GM21529 (cell line): ENCODE measurements at regions not wholly inside any gene's neighbourhood (a gene's known extent, or its start where the extent isn't known, plus 50 kb on each side); places are given as distances from the start of the nearest gene placed in this dataset.

ENCODE experiments used
- ATAC-seq: cut with Tn5 transposase; IDR thresholded peaks from one replicate; pipeline ENCODE4 v1.9.1; 2021; ENCODE audit not compliant: unreplicated experiment

DNA sequence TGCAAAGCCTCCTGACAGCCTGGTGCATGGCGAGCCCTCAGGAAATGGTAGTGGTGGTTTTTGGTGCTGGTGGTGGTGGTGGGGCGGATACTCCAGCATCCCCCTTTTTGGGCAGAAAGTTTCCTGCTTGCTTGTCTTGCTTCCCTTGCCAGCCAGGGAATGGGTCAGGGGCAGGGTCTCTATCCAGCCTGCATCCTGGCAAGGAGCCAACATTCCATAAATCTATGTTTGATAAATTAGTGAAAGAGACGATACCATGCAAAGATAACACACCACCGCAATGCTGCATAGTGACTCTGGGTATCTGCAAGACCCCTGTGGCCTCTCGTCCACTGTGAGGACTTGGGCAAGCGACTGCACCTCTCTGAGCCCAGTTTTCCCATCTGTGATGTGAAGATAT, 246.2 kb downstream of the LRFN2 start:
- ATAC-seq: no peak

DNA sequence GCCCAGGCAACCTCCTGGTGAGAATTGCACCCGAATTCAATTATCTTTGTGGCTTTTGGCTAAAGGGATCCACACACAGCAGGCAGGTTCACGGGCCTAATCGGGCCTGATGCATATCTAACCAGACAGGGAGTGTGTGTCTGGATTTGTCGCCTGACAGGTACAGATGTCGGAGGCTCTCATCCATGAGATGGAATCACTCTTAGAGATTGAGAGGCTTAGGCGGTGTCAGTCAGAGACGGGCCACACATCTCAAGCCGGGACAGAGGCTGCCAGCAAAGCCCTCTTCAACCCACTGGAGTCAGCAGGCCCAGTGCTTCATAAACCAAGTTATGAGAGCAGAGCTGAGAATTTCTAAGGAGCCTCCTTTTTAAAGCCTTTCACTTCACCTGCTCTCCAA, 247.0 kb downstream of the LRFN2 start:
- ATAC-seq: no peak

DNA sequence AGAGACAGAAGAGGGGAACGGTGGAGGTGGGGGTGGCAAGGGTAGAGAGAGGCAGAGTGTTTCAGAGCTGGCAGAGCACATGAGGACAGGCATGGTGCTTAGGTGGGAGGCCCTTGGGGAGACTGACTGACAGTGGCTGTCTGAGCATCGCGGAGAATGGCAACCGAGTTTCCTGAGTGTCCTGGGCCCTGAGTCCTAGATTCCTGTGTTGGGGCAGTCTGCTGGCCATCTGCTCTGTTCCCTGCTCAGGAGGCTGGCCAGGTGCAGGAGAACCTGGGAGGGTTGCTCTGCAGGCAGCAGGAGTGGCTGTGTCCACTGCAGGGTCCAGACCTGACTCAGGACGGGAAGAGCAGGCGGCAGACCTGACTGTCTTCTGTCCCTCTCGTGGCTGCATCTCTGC, 248.9 kb downstream of the LRFN2 start:
- ATAC-seq: no peak

DNA sequence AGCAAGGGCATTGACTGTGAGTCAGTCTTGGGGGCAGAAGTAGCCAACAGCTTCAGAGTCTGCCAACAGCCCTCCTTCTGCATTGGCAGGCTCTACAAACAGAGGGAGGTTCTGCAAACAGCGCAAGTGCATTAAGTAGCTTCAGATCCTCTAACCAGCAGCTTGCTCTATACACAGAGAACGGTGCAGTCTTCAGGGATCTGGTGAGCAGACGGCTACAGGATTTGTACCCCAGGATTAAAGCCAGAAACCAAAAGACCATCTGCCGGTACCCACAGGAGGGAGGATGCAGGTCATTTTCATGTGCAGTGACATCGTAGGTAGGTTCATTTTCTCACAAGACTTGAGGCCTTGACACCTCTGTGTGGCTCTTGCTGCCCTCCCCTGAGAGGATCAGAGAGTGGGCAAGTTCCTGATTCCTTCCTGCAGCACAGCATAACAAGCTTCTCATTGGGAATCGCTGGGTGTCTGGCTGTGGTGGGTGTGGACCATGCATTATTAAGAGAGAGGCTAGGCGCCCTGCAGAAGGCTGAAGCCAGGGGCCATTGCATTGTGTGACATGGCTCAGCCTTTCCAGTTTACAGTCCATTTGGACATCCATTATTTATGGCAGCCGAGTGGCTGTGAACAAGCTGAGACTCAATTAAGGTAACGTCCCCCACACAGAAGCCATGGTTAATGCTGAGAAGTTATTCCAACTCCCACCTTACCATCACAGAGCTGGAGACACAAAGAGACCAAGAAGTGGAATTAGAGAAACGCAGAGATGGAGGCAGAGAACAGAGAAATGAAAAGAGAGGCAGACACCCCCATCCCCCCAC, 250.0 kb downstream of the LRFN2 start:
- no peak for ATAC-seq

DNA sequence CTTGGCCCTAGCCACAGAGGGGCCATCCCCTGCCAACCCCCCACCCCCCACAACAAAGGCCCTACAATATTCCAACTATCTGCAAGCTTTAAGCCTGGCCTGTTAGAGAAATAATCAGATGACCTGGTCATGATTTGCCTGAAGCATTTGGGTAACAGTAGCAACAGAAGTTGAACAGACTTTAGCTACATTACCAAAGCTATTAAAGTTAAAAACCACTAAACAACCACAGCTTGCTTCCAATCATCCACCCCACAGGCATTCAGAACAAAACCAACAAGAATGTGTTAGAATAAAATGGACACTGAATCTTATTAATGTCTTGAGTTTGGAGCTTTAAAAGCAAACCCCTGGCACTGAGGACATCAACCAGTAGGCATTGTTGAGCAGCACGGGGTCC, 250.9 kb downstream of the LRFN2 start:
- ATAC-seq: no peak

DNA sequence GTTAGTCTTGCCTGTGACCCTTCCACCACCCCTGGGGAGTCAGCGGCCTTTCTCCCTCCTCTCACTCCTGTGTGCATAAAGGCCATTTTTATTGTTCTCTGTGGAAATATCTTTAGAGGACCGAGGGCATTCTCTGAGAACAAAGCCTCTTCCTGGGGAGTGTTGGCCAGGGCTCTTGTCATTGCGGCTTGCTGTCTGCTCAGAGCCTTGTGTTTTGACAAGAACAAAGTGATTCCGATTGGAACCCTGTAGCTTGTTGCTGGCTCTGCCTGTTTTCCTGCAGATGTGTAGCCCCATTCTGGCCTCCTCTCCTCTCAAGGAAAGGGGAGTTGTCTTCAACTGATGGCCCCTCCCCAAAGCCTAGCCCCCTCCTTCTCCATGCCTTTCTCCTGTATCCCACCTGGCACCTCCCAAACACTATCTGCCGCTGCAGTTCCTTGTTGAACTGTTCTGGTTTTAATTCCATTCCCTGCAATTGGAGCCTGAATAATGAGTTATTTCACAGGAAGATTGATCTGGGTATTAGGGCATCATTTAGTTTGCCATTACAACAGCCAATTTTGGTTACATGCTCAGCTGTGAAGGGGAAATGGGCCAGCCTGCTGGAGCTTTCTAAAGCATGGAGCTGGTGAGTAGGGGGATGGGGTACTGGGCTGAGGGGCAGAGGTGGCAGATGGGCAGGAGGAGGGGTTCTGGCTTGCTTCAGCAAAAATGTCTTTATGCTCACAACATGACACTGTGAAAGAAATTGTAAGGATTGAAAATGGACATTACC, 252.5 kb downstream of the LRFN2 start:
- ATAC-seq: no peak

DNA sequence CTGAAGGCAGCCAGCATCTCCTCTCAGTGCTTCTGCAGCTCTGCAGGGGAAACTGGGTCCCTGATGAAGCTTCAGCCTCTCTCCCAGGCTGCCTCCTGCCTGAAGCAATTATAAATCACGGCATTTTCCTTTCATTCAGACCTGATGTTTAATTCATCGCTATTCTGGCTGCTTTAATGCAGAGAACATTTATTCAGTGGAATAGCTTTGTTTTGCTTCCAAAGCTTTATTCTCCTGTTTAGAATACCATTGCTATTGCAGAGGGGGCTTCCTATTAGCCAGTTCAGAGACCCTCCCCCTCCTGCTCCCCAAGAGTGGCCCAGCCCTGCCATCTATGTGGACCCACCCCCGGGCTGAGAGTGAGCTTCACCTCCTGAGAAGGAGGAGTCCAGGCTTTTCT, 255.6 kb downstream of the LRFN2 start:
- no peak for ATAC-seq

DNA sequence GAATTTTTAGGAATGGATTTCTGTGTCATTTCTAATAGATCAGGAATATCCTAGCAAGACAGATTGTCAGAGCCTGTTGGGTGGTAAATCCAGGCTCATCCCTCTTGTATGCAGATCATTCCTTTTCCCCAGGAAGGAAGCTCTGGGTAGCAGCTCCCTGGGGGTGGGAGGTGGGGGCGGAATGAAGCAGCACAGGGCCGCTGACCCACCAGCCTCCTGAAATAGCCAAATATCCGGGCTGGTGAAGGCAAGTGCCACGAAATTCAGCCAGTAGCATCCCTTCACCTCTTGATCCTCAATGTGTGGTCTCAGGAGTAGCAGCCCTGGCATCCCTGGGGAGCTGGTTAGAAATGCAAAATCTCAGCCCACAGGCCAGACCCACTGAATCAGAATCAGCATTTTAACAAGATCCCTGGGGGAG, 256.9 kb downstream of the LRFN2 start:
- no peak for ATAC-seq

DNA sequence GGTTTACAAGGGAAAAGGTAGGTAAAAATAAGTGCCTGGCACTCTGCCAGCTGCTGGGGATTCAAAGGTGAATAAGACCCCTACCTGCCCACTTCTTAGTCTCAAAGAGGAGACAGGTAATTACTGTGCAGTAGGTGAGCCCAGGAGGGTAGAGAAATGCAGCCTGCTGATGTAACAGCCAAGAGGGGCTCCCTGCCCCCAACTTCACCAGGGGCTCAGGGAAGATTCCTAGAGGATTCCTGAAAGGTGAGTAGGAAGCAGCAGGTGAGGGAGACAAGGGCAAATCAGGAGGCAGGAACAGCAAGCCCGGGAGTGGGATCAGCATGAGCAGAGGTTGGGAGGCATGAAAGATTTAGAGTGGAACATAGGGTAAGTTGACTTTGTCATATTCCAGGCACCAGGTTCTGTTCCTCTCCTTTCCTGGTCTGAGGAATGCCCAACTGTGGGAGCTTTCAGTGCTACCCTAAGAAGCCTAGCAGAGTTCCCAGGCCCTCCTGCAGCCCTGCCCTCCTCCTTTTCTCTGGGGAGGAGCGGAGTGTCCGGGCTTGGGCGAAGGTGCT, 258.1 kb downstream of the LRFN2 start:
- ATAC-seq: no peak

DNA sequence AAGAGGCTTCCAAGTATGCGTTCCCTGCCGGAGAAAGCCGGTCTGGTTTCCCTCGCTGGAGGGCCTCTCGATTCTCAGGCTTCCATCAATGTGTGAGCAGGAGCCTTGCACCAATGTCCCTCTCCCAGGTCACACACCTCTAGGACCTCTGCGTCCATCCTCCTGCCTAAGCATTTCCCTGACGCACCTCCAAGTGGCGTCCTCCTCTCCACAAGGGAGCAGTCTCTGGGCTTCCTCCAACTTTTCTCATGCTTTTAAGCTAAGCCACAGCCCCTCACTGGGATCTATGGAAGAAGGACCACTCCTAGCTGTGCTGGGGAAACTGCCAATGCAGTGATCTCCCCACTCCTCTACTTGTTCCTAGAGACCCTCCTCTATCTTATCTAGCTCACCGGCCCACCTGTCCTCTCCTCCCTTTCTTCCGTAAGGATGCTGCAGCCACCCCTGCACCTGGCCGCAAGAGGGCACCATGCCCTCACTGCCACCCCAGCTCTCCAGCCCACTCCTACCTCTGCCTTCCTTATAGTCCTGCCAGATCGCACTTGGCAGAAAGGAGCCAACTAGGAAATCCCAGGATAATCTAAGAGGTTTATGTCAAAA, 258.7 kb downstream of the LRFN2 start:
- ATAC-seq: no peak

DNA sequence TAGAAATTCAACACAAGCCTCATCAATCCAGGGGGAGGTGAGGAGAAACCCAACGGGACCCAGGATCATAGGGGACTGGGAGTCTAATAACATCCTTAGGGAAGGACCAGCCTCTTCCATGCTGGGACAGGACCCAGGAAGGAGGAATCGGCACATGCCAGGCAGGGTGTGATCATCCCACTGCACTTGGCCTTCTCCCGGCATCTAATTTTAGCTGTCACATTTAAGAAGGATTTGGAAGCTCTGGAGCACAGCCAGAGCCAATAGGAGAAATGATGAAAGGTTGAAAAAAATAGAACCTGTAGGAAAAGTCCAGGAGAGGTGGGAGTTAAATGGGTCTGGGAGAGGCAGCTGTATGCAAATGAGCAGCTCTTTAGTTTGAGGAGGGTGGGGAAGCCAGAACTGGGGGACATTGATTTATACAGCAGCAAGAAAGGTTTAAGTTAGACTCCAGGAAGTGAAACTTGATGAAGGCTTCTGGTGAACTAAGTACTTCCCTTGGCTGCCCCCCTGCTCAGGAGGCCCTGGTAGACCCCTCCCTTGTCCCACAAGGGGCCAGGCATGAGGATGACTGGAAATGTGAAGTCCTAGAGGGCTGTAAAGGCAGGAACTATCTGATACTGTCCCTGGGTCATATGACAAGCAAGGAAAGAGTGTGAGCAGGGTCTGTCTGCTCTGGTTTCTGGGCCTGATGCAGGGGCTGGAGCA, 260.3 kb downstream of the LRFN2 start:
- no peak for ATAC-seq

DNA sequence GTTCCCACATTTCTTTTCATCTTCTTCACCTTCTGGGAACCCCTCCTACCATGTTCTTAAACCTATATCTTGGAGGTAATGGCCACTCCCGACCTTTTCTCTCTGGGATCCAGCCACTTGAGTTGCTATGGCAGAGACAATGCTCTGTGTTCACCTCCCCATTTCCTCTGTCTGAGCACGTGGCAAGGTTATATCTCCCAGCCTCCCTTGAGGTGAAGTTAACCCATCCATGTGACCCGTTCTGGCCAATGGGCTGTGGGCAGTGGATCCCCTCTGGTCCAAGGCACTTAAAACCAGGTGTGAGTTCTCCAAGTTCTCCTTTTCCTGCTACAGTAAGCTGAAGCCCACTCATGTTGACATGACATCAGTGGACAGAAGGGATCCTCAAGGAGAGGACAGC, 261.4 kb downstream of the LRFN2 start:
- ATAC-seq: no peak

DNA sequence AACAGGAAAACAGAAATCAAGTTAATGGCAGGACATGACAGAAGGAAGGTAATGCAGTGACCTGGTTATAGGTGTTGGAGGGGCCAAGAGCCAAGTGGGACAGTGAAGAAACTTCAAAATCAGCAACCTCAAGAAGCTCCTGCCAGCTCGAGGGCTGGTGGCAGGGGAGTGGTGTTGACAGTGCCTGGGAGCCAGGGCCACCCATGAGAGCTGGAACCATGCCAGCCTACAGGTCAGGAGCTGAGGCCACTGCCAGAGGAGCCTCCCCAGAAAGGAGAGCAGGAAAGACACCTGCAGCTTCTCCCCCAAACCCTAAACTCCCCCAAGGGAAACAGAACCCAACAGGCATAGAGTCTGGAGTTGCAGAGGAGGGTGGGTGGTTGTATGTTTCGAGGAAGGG, 262.1 kb downstream of the LRFN2 start:
- ATAC-seq: no peak

DNA sequence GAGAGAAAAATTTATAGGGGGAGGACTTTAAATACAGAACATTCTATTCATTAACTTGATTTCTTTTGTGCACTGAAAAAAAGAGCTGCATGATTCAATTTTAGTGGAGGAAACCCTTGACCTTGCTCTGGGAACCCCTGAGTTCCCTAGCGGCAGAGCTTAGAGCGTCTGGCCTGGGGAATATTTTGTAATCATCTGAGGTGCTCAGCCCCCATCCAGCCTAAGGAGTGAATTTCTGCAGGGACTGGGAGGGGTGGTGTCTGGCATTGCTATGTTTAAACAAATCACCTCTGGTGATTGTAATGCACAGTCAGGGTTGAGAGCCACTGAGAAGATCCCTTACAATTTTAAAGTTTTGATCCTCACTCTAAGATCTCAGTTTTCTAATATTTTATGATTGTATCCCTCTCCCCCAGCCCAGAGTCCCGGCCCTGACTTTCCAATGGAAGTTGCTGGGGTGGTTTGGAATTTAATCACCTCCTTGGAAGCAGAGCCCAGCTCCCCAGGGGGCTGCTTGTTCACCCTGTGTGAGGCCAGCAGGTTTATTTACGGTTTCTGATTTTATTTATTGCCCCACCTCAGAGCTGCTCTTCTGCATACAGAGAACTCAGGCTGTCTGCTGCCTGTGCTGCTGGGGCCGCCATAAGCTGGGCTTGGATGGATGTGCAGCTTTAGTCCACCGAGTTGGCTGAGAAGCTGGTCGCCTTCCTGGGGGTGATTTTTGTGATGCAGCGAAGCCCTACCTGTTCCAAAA, 263.1 kb downstream of the LRFN2 start:
- no peak for ATAC-seq

DNA sequence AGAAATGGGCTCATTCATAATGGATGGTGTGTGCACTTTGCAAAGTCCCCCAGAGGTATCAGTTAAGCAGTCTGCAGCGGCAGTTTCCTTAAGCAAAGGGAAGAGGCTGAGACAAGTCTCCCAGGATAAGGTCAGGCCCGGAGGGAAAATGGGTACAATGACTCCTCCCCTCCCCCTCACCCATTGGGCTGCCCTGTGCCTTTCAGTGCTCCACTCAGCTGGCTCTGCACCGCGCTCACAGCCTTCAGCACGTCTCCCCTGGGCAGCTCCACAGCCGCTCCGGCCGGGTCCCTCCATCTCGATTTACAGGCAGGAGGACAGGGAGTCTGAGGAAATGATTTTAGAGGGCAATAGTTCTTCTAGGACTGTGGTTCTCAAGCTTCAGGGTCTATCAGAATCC, 264.8 kb downstream of the LRFN2 start:
- ATAC-seq: no peak

DNA sequence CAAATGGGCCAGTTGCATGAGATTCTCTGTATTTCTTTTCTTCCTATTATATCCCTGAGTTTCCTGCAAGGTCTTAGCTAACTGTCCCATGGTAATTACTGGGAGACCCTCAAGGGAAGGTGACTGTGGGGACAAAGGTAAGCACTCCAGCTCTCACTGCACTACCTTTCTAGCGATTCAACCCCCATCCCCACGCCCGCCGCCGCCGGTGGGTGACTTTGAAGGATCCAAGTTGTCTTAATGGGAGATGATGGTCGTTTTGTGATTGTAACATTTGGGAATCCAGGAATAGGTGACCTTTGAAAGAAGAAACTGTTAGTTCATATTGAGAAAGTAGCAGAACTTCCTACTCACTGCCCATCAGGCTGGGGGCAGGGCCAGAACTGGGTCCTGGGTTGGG, 265.5 kb downstream of the LRFN2 start:
- no peak for ATAC-seq

DNA sequence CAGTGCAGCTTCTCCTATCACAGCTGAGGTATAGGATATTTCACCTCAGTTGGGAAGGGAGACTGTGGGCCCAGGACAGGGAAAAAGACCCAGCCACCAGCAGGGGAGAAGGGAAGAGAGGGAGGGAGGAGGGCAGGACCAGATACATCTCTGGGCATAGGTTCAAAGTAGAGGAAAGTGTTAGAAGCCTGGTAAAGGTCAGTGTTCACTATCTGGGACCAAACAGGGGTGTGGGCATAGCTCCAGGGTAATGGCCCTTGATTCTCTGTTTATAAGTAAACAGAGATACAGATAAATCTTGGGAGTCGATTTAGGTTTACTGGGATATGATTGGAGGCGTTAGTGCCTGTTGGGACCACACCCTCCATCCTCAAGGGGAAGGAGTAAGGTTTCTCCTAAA, 266.2 kb downstream of the LRFN2 start:
- no peak for ATAC-seq

DNA sequence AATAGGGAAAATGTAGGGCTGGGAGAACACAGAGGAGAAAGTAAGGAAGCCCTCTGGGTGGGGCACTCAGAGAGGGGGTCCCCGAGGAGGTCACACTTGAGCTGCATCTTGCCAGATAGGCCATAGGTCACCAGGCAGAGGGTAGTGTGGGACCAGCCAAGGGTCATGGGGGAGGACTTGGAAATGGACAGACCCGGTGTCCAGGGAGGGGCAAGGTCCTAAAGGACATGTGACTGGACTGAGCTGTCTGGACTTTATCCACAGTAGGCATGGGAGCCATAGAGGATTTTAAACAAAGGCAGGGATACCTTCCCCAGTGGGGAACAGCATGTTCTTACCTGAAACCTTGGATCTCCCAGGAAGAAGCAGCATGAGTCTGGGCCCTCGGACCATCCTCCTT, 266.7 kb downstream of the LRFN2 start:
- no peak for ATAC-seq

DNA sequence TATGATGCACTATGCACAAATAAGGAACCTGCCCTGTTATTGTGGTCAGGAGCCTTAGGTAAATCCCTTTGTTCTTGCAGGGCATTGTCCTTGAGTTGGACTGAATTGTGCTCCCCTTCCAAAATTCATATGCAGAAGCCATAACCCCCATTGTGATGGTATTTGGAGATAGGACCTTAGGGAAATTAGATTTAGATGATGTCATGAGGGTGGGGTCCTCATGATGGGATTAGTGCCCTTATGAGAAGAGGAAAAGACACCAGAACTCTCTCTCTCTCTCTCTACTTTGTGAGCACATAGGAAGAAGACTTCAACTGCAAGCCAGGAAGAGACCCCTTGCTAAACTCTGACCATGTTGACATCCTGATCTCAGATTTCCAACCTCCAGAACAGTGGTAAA, 268.0 kb downstream of the LRFN2 start:
- ATAC-seq: no peak

DNA sequence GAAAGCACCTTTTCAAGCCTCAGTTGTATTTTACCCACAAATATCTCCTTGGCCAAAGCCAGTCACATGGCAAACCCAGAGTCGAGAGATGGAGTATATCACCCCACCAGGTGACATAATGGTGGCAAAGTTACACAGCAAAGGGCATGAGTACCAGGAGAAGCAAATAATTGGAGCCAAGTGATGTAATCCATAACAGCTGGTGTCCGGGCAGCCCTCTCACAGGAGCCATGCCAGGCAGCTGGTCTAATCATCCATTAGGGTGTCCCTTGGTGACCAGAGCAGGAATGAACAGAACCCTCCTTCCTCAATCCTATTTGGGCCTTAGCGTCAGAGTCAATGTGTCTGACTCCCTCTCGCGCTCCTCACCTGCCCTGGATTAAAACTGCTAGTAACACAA, 272.1 kb downstream of the LRFN2 start:
- ATAC-seq: no peak
